Lung (tissue), 11 donors: ENCODE measurements at regions not wholly inside any gene's neighbourhood (a gene's known extent, or its start where the extent isn't known, plus 50 kb on each side); places are given as distances from the start of the nearest gene placed in this dataset.

Experiments
- ATAC-seq: fragments of 200-7000 bp; cut with Tn5 transposase; one replicate; pipeline ENCODE4 v1.9.1; 2020; ENCODE audit warnings: moderate number of reproducible peaks; ENCODE audit not compliant: insufficient read depth, low FRiP score
- DNase-seq, 3 donors: peaks; one replicate each; pipeline ENCODE4 v3.0.0-alpha.2; 2013 to 2017
- H3K27ac ChIP-seq, 2 donors: one replicate each; pipeline ENCODE4 v1.5.1; 2013; ENCODE audit warnings: mild to moderate bottlenecking in 2 of 2, moderate library complexity in 2 of 2, control low read depth in 1 of 2, inconsistent platforms in 1 of 2, low read depth in 1 of 2, low read length in 1 of 2
- H3K27me3 ChIP-seq, 3 donors: one replicate each; pipeline ENCODE4 v1.5.1; 2013; ENCODE audit warnings: low read length in 2 of 3; ENCODE audit not compliant: control insufficient read depth in 3 of 3, insufficient read depth in 3 of 3
- H3K36me3 ChIP-seq, 4 donors: one replicate each; pipeline ENCODE4 v1.5.1; 2013; ENCODE audit warnings: low read length in 4 of 4, mild to moderate bottlenecking in 1 of 4, moderate library complexity in 1 of 4; ENCODE audit not compliant: control insufficient read depth in 4 of 4, insufficient read depth in 4 of 4
- H3K4me1 ChIP-seq, 5 donors: one replicate each; pipeline ENCODE4 v1.5.1; 2013; ENCODE audit warnings: low read length in 5 of 5, mild to moderate bottlenecking in 2 of 5, moderate library complexity in 1 of 5; ENCODE audit not compliant: control insufficient read depth in 5 of 5, insufficient read depth in 5 of 5
- H3K4me3 ChIP-seq: one replicate; pipeline ENCODE4 v1.5.1; 2013; ENCODE audit warnings: mild to moderate bottlenecking, control low read depth, moderate library complexity
- H3K9ac ChIP-seq, 2 donors: one replicate each; pipeline ENCODE4 v1.5.1; 2013; ENCODE audit warnings: low read length in 2 of 2, control low read depth in 1 of 2; ENCODE audit not compliant: insufficient read depth in 1 of 2
- H3K9me3 ChIP-seq, 4 donors: one replicate each; pipeline ENCODE4 v1.5.1; 2013; ENCODE audit warnings: low read length in 3 of 4, mild to moderate bottlenecking in 1 of 4, moderate library complexity in 1 of 4; ENCODE audit not compliant: control insufficient read depth in 4 of 4, insufficient read depth in 3 of 4
- WGBS, 2 donors: extraction: QIAGEN DNeasy Blood & Tissue Kit; methylation state at CpG; one replicate each; pipeline ENCODE4 v1.1.7; 2013; 5-methylcytosine and 5-hydroxymethylcytosine counted together
- TF ChIP-seq, protein P1 (sequence below): IDR thresholded peaks from 2 replicates; pipeline ENCODE4 v1.5.1; 2012; ENCODE audit warnings: mild to moderate bottlenecking; ENCODE audit errors: control extremely low read depth, extremely low read depth
- donor health status: control.
- donor health status: control.
- donor health status: Bipolar disorder and iron deficiency.
- donor health status: healthy.
- donor health status: DM: yes; HTN: yes; CAD: no.

DNA sequence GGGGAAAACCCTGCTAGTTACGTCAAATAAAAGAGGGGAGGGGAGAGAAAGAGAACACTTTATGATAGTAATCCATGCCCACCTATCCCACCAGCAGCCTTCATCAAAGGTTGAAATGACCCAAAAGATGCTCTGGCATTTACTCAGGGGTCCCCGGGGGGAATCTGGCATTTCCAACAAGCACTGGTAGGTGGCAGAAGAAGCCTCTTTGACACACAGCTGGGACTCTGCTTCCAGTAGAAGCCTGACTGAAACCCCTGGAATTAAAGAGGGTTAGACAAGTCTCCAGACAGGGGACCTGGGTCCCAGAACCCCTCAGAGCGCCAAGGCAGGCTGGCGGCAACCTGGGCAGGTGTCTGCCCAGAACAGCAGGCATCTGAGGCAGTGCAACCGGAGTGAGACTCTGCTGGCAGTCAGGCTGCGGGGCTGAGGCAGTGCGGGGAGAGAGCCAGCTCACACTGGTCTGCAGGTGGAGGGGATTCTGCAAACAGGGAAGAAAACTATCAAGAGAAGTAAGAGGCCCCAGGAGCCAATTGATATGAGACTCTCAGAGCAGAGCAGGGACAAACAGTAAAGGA, 85.0 kb upstream of the CAPRIN2 start:
- no peak overlapping the region for H3K27ac ChIP-seq
- peaks cover 0 to 7% (median 0%) of the 10 kb centered on the region in 3 donors for H3K27me3 ChIP-seq
- WGBS, 2 donors, result 68 to 82% methylated on average over 7 of the region's 7 CpGs
- H3K4me1 ChIP-seq, result no peaks in the 10 kb centered on the region
- H3K9ac ChIP-seq, result no peak overlapping the region
- ATAC-seq (no peak), DNase-seq (no peak)
- H3K9me3 ChIP-seq, result peaks cover 0 to 2% (median 0%) of the 10 kb centered on the region in 4 donors
- TF ChIP-seq, protein P1, sequence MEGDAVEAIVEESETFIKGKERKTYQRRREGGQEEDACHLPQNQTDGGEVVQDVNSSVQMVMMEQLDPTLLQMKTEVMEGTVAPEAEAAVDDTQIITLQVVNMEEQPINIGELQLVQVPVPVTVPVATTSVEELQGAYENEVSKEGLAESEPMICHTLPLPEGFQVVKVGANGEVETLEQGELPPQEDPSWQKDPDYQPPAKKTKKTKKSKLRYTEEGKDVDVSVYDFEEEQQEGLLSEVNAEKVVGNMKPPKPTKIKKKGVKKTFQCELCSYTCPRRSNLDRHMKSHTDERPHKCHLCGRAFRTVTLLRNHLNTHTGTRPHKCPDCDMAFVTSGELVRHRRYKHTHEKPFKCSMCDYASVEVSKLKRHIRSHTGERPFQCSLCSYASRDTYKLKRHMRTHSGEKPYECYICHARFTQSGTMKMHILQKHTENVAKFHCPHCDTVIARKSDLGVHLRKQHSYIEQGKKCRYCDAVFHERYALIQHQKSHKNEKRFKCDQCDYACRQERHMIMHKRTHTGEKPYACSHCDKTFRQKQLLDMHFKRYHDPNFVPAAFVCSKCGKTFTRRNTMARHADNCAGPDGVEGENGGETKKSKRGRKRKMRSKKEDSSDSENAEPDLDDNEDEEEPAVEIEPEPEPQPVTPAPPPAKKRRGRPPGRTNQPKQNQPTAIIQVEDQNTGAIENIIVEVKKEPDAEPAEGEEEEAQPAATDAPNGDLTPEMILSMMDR, result no peak
- no peak overlapping the region for H3K4me3 ChIP-seq
- no peaks in the 10 kb centered on the region for H3K36me3 ChIP-seq

- peaks cover 0 to 9% (median 1%) of the 10 kb centered on the region in 4 donors for H3K9me3 ChIP-seq
- H3K36me3 ChIP-seq, result no peaks in the 10 kb centered on the region
- H3K4me1 ChIP-seq, result no peaks in the 10 kb centered on the region
- no peak overlapping the region for H3K4me3 ChIP-seq
- WGBS, 2 donors, result 77 to 85% methylated on average over 7 of the region's 7 CpGs
- ATAC-seq (no peak), DNase-seq (no peak)
- peaks cover 0 to 7% (median 0%) of the 10 kb centered on the region in 3 donors for H3K27me3 ChIP-seq
- no peak overlapping the region for H3K9ac ChIP-seq
- H3K27ac ChIP-seq, result no peak overlapping the region
- TF ChIP-seq, protein P1, result no peak
These were observed 82.8 kb upstream of the CAPRIN2 start for GRCh38 chr12:30837595-30837994.

GRCh38 chr12:30836656-30837445, 82.1 kb upstream of the CAPRIN2 start:
- no peak for DNase-seq
- ATAC-seq, result no peak
- H3K9me3 ChIP-seq, result peaks cover 0 to 9% (median 1%) of the 10 kb centered on the region in 4 donors
- H3K4me1 ChIP-seq, result no peaks in the 10 kb centered on the region
- H3K4me3 ChIP-seq, result no peak overlapping the region
- 77 to 83% methylated on average over 12 of the region's 12 CpGs for WGBS, 2 donors
- no peaks in the 10 kb centered on the region for H3K36me3 ChIP-seq
- H3K27me3 ChIP-seq, result peaks cover 0 to 7% (median 0%) of the 10 kb centered on the region in 3 donors
- TF ChIP-seq, protein P1, result no peak
- no peak overlapping the region for H3K27ac ChIP-seq
- H3K9ac ChIP-seq, result no peak overlapping the region
